SJSA1 (cell line): ENCODE measurements at regions not wholly inside any gene's neighbourhood (a gene's known extent, or its start where the extent isn't known, plus 50 kb on each side); places are given as distances from the start of the nearest gene placed in this dataset.
A peak's percentile ranks its signal among the peaks of the same experiment; 100 is the strongest.
"Not testable (repeated sequence)": the region's sequence is repeated elsewhere in the genome, so short reads cannot be mapped to it uniquely, and the experiment has no call there.

Experiments used
- DNase-seq, 2 experiments: peaks; one replicate each; pipeline ENCODE4 v3.0.0-alpha.2; 2015 to 2020; ENCODE audit warnings: low spot score in 2 of 2, low read depth in 1 of 2
- H3K27ac ChIP-seq: fragments of 250-450 bp; sonication (Bioruptor Pico); 2 replicates; pipeline ENCODE4 v1.5.1; 2020; ENCODE audit warnings: mild to moderate bottlenecking, moderate library complexity
- H3K27me3 ChIP-seq: fragments of 250-450 bp; sonication (Bioruptor Pico); replicated peaks from 2 replicates; pipeline ENCODE4 v1.5.1; 2020; ENCODE audit warnings: mild to moderate bottlenecking, moderate library complexity
- H3K36me3 ChIP-seq: fragments of 250-450 bp; sonication (Bioruptor Pico); 2 replicates; pipeline ENCODE4 v1.5.1; 2020; ENCODE audit warnings: mild to moderate bottlenecking
- H3K4me1 ChIP-seq: fragments of 250-450 bp; sonication (Bioruptor Pico); replicated peaks from 2 replicates; pipeline ENCODE4 v1.6.1; 2021; ENCODE audit warnings: mild to moderate bottlenecking
- H3K4me3 ChIP-seq: fragments of 250-450 bp; sonication (Bioruptor Pico); 2 replicates; pipeline ENCODE4 v1.5.1; 2020; ENCODE audit warnings: mild to moderate bottlenecking
- H3K9me3 ChIP-seq: fragments of 250-450 bp; sonication (Bioruptor Pico); replicated peaks from 2 replicates; pipeline ENCODE4 v1.5.1; 2020; ENCODE audit warnings: mild to moderate bottlenecking

GRCh38 chr13:24563087-24563486 lies 50.5 kb upstream of the PARP4 start:
- no peak for DNase-seq
- Histone ChIP-seq H3K4me3 (no peak overlapping the region), H3K27ac (no peak overlapping the region), H3K36me3 (no peaks in the 10 kb centered on the region), H3K27me3 (no peaks in the 10 kb centered on the region), H3K4me1 (no peaks in the 10 kb centered on the region), H3K9me3 (no peaks in the 10 kb centered on the region)

GRCh38 chr13:24563971-24564370 lies 51.4 kb upstream of the PARP4 start:
- H3K27me3 ChIP-seq, H3K27ac ChIP-seq, DNase-seq, H3K9me3 ChIP-seq, H3K36me3 ChIP-seq, H3K4me3 ChIP-seq, H3K4me1 ChIP-seq: not testable (repeated sequence)

- Histone ChIP-seq H3K9me3 (no peaks in the 10 kb centered on the region), H3K4me1 (no peaks in the 10 kb centered on the region), H3K36me3 (no peaks in the 10 kb centered on the region), H3K4me3 (no peak overlapping the region), H3K27ac (no peak overlapping the region), H3K27me3 (no peaks in the 10 kb centered on the region)
- DNase-seq: no peak
Observed at GRCh38 chr13:24564881-24565280, 52.3 kb upstream of the PARP4 start.

- H3K9me3 ChIP-seq, H3K36me3 ChIP-seq, H3K27ac ChIP-seq, DNase-seq, H3K4me3 ChIP-seq, H3K4me1 ChIP-seq, H3K27me3 ChIP-seq: not testable (repeated sequence)
Observed at GRCh38 chr13:24567593-24567992, 55.0 kb upstream of the PARP4 start.

GRCh38 chr13:24574847-24575246 lies 62.3 kb upstream of the PARP4 start:
- Histone ChIP-seq H3K4me1 (no peaks in the 10 kb centered on the region), H3K36me3 (no peaks in the 10 kb centered on the region), H3K27ac (no peak overlapping the region), H3K4me3 (no peak overlapping the region), H3K27me3 (no peaks in the 10 kb centered on the region), H3K9me3 (no peaks in the 10 kb centered on the region)
- DNase-seq: no peak

GRCh38 chr13:24580315-24580714 lies 67.7 kb upstream of the PARP4 start:
- not testable (repeated sequence) for H3K4me3 ChIP-seq, DNase-seq, H3K9me3 ChIP-seq, H3K36me3 ChIP-seq, H3K27me3 ChIP-seq, H3K27ac ChIP-seq, H3K4me1 ChIP-seq

GRCh38 chr13:24581578-24581977 lies 69.0 kb upstream of the PARP4 start:
- not testable (repeated sequence) for H3K27me3 ChIP-seq, H3K4me3 ChIP-seq, DNase-seq, H3K4me1 ChIP-seq, H3K36me3 ChIP-seq, H3K9me3 ChIP-seq, H3K27ac ChIP-seq

GRCh38 chr13:24591697-24592096 lies 79.1 kb upstream of the PARP4 start:
- H3K27ac ChIP-seq, DNase-seq, H3K4me1 ChIP-seq, H3K27me3 ChIP-seq, H3K36me3 ChIP-seq, H3K9me3 ChIP-seq, H3K4me3 ChIP-seq: not testable (repeated sequence)

- not testable (repeated sequence) for H3K9me3 ChIP-seq, H3K4me3 ChIP-seq, H3K4me1 ChIP-seq, H3K27ac ChIP-seq, H3K27me3 ChIP-seq, H3K36me3 ChIP-seq, DNase-seq
Observed at GRCh38 chr13:24597906-24598670, 82.1 kb upstream of the ATP12A start.

- not testable (repeated sequence) for H3K27me3 ChIP-seq, H3K27ac ChIP-seq, H3K4me1 ChIP-seq, H3K4me3 ChIP-seq, DNase-seq, H3K36me3 ChIP-seq, H3K9me3 ChIP-seq
Observed at GRCh38 chr13:24599019-24599791, 81.0 kb upstream of the ATP12A start.

- no peaks in the 10 kb centered on the region for H3K36me3 ChIP-seq
- H3K27me3 ChIP-seq: no peaks in the 10 kb centered on the region
- H3K9me3 ChIP-seq: no peaks in the 10 kb centered on the region
- no peak overlapping the region for H3K27ac ChIP-seq
- no peak overlapping the region for H3K4me3 ChIP-seq
- peak in 1 of 2 experiments; percentile 30 for DNase-seq
- H3K4me1 ChIP-seq: 0 out of 2 replicates have a peak, but pooled peaks cover 3% of the 10 kb centered on the region
Observed at GRCh38 chr13:24605923-24606372, 74.3 kb upstream of the ATP12A start.

- no peak for DNase-seq
Observed at GRCh38 chr13:24606486-24607170, 73.6 kb upstream of the ATP12A start.

GRCh38 chr13:24610956-24611355 lies 69.3 kb upstream of the ATP12A start:
- Histone ChIP-seq H3K36me3 (no peaks in the 10 kb centered on the region), H3K27me3 (no peaks in the 10 kb centered on the region), H3K4me1 (0 out of 2 replicates have a peak, but pooled peaks cover 1% of the 10 kb centered on the region), H3K27ac (no peak overlapping the region), H3K4me3 (no peak overlapping the region), H3K9me3 (no peaks in the 10 kb centered on the region)
- DNase-seq: no peak

More at GRCh38 chr13:24606486-24607170, 73.6 kb upstream of the ATP12A start:
- H3K27me3 ChIP-seq: no peaks in the 10 kb centered on the region
- no peaks in the 10 kb centered on the region for H3K9me3 ChIP-seq
- H3K36me3 ChIP-seq: no peaks in the 10 kb centered on the region
- H3K4me3 ChIP-seq: no peak overlapping the region
- H3K4me1 ChIP-seq: 0 out of 2 replicates have a peak, but pooled peaks cover 3% of the 10 kb centered on the region
- no peak overlapping the region for H3K27ac ChIP-seq

- Histone ChIP-seq H3K9me3 (no peaks in the 10 kb centered on the region), H3K27me3 (no peaks in the 10 kb centered on the region), H3K4me1 (no peaks in the 10 kb centered on the region; the same call in 1 of the 2 replicates), H3K36me3 (no peaks in the 10 kb centered on the region), H3K4me3 (no peak overlapping the region), H3K27ac (no peak overlapping the region)
- DNase-seq: no peak
Observed at GRCh38 chr13:24612726-24613125, 67.5 kb upstream of the ATP12A start.
